Neural cell (in vitro differentiated cells): ENCODE measurements at regions not wholly inside any gene's neighbourhood (a gene's known extent, or its start where the extent isn't known, plus 50 kb on each side); places are given as distances from the start of the nearest gene placed in this dataset.

Experiments used
- EP300 ChIP-seq: fragments of 450-650 bp; conservative IDR thresholded peaks from 2 replicates; pipeline ENCODE4 v1.6.1; 2014; ENCODE audit warnings: antibody characterized with exemption, mild to moderate bottlenecking, moderate library complexity; ENCODE audit not compliant: poor library complexity, severe bottlenecking
- EZH2 ChIP-seq: fragments of 200-600, 300-800 bp; shearing (Covaris generic), sonication (generic); IDR thresholded peaks from 2 replicates; pipeline ENCODE4 v1.6.1; 2014; ENCODE audit warnings: antibody characterized with exemption, low read length, borderline replicate concordance, mild to moderate bottlenecking; ENCODE audit not compliant: insufficient read depth, poor library complexity, severe bottlenecking
- MXI1 ChIP-seq: fragments of 450-650 bp; conservative IDR thresholded peaks from 2 replicates; pipeline ENCODE4 v1.6.1; 2014; ENCODE audit warnings: antibody characterized with exemption, mild to moderate bottlenecking; ENCODE audit not compliant: poor library complexity, severe bottlenecking
- POLR2AphosphoS5 ChIP-seq: IDR thresholded peaks from 2 replicates; pipeline ENCODE4 v1.6.1; 2012
- RAD21 ChIP-seq: fragments of 450-650 bp; conservative IDR thresholded peaks from 2 replicates; pipeline ENCODE4 v1.6.1; 2014; ENCODE audit warnings: antibody characterized with exemption, mild to moderate bottlenecking, moderate library complexity
- SMC3 ChIP-seq: fragments of 450-650 bp; conservative IDR thresholded peaks from 2 replicates; pipeline ENCODE4 v1.6.1; 2014; ENCODE audit warnings: antibody characterized with exemption, mild to moderate bottlenecking, moderate library complexity; ENCODE audit not compliant: poor library complexity
- TAF1 ChIP-seq: IDR thresholded peaks from 2 replicates; pipeline ENCODE4 v1.6.1; 2012; ENCODE audit warnings: low read depth
- TF ChIP-seq, protein P1 (sequence below): fragments of 450-650 bp; IDR thresholded peaks from 2 replicates; pipeline ENCODE4 v1.5.1; 2014; ENCODE audit warnings: antibody characterized with exemption, mild to moderate bottlenecking, moderate library complexity; ENCODE audit not compliant: poor library complexity, severe bottlenecking
- TF ChIP-seq, protein P2 (sequence below): IDR thresholded peaks from 2 replicates; pipeline ENCODE4 v1.6.1; 2012; ENCODE audit warnings: borderline replicate concordance

DNA sequence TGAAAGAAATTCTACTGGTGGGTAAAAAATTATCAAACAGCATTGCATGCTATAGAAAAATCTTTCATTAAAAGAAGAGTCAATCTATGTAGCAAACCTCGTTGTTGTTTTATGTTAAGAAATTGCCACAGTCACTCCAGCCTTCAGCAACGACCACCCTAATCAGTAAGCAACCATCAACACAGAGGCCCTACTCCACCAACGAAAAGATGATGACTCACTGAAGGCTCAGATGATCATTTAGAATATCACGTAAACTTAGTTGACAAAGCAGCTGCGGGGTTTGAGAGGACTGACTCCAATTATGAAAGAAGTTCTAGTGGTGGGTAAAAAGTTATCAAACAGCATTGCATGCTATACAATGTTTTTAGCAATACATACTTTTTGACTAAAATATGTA lies 242.6 kb downstream of the DRD1 start:
- TF ChIP-seq, protein P1, sequence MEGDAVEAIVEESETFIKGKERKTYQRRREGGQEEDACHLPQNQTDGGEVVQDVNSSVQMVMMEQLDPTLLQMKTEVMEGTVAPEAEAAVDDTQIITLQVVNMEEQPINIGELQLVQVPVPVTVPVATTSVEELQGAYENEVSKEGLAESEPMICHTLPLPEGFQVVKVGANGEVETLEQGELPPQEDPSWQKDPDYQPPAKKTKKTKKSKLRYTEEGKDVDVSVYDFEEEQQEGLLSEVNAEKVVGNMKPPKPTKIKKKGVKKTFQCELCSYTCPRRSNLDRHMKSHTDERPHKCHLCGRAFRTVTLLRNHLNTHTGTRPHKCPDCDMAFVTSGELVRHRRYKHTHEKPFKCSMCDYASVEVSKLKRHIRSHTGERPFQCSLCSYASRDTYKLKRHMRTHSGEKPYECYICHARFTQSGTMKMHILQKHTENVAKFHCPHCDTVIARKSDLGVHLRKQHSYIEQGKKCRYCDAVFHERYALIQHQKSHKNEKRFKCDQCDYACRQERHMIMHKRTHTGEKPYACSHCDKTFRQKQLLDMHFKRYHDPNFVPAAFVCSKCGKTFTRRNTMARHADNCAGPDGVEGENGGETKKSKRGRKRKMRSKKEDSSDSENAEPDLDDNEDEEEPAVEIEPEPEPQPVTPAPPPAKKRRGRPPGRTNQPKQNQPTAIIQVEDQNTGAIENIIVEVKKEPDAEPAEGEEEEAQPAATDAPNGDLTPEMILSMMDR: no peak
- TF ChIP-seq EZH2 (no peak), POLR2AphosphoS5 (no peak), EP300 (no peak), TAF1 (no peak), SMC3 (no peak), RAD21 (no peak), MXI1 (no peak)
- TF ChIP-seq, protein P2, sequence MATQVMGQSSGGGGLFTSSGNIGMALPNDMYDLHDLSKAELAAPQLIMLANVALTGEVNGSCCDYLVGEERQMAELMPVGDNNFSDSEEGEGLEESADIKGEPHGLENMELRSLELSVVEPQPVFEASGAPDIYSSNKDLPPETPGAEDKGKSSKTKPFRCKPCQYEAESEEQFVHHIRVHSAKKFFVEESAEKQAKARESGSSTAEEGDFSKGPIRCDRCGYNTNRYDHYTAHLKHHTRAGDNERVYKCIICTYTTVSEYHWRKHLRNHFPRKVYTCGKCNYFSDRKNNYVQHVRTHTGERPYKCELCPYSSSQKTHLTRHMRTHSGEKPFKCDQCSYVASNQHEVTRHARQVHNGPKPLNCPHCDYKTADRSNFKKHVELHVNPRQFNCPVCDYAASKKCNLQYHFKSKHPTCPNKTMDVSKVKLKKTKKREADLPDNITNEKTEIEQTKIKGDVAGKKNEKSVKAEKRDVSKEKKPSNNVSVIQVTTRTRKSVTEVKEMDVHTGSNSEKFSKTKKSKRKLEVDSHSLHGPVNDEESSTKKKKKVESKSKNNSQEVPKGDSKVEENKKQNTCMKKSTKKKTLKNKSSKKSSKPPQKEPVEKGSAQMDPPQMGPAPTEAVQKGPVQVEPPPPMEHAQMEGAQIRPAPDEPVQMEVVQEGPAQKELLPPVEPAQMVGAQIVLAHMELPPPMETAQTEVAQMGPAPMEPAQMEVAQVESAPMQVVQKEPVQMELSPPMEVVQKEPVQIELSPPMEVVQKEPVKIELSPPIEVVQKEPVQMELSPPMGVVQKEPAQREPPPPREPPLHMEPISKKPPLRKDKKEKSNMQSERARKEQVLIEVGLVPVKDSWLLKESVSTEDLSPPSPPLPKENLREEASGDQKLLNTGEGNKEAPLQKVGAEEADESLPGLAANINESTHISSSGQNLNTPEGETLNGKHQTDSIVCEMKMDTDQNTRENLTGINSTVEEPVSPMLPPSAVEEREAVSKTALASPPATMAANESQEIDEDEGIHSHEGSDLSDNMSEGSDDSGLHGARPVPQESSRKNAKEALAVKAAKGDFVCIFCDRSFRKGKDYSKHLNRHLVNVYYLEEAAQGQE: no peak
